ENCODE measurements at regions not wholly inside any gene's neighbourhood (a gene's known extent, or its start where the extent isn't known, plus 50 kb on each side); places are given as distances from the start of the nearest gene placed in this dataset.

DNA sequence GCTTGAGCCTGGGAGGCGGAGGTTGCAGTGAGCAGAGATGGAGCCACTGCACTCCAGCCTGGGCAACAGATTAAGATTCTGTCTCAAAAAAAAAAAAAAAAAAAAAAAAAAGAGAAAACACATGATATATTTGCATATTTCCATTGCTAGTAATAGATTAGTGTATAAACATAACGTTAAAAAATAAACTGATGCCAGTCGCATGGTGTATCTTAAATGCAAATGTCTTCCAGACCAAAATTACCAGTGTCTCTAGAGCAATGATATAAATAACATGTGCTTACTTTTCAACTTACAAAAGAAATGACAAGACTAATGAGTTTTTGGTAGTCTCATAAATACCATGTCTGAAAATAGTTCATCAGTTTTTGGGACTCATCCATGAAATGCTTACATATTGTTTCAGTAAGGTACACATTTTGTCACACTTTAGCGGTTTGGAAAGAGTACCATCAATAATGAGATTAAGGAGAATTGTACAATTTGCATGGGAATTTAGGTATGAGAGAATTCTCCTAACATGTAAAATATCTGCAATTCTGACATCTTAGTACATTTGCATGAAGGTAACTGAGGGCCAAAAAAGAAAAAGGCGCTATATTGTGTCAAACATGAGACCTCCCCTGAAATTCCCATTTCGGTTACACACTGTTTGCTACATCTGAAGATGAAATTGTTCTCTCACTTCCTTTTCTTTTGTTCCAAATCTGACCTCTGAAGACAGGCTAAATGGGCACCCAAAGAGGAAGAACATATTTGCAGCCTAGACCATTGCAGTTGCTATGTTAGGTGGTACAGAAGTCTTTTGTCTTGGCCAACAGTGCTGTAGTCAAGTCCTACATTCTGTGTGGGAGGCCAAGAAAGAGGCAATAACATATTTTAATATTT, 51.5 kb upstream of the PIP4K2A start:
- no peak for DNase-seq

DNA sequence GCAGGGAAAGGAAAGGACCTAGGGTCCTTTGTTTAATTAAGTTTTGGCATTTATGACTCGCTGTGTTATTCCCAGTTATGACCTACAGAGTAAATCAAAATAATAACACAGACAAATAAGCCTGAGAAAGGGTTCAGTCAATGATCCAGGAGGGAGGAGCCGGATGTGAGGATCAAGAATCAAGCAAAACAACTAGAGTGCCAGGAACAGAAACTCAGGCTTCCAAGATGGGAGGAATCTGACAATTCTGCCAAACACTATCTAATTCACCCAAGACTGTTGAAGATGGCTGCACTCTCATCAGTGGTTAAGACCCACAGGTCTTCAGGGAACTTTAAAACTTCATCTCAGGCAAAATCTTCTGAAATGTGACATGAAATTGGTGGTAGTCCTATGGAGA, 50.3 kb upstream of the PIP4K2A start:
- no peak for DNase-seq

All from NCI-H446 treated with DMSO at 0.1 percent for 48 hours (cell line).